ENCODE measurements at regions not wholly inside any gene's neighbourhood (a gene's known extent, or its start where the extent isn't known, plus 50 kb on each side); places are given as distances from the start of the nearest gene placed in this dataset.

GRCh38 chr5:17050236-17050635, 114.1 kb upstream of the MYO10 start:
- 97% methylated on average over 3 of the region's 3 CpGs for WGBS (ENCODE audit: insufficient coverage)
- H3K27ac Mint-ChIP-seq = no peak overlapping the region
- H3K36me3 ChIP-seq (replicated peaks in 1 of 2; ENCODE audit: control extremely low read depth in 1 of 2, control insufficient read depth in 1 of 2, extremely low read depth in 1 of 2, insufficient read depth in 2 of 2, low read length in 1 of 2) = no peaks in the 10 kb centered on the region
- POLR2A ChIA-PET = no interaction called here
- no peak overlapping the region for H3K4me3 ChIP-seq (ENCODE audit: control extremely low read depth in 1 of 5, extremely low read depth in 1 of 5, insufficient read depth in 1 of 5, low read depth in 2 of 5, low read length in 4 of 5)
- peaks cover 0 to 3% (median 0%) of the 10 kb centered on the region in 3 donors for H3K9me3 ChIP-seq (ENCODE audit: control extremely low read depth in 1 of 3, control insufficient read depth in 2 of 3, insufficient read depth in 1 of 3, low read length in 2 of 3)
- H3K4me1 ChIP-seq (ENCODE audit: control insufficient read depth in 2 of 2, insufficient read depth in 2 of 2, low read length in 2 of 2) = no peaks in the 10 kb centered on the region
- CTCF ChIA-PET = no interaction called here
- no peak overlapping the region for H3K4me3 Mint-ChIP-seq
- TF ChIP-seq EZH2 (IDR thresholded peaks at IDR 0.05; ENCODE audit: borderline replicate concordance, insufficient read depth, low read depth, low read length, poor library complexity, severe bottlenecking) (no peak), CTCF (IDR thresholded peaks at IDR 0.05) (no peak)
- no peaks in the 10 kb centered on the region for H3K9me3 Mint-ChIP-seq (ENCODE audit: insufficient read depth)
- H3K27ac ChIP-seq (ENCODE audit: low read length in 2 of 2) = no peak overlapping the region
- H3K27me3 Mint-ChIP-seq = no peaks in the 10 kb centered on the region
- DNase-seq = no peak
- H3K79me2 ChIP-seq (ENCODE audit: control insufficient read depth, insufficient read depth, low read length) = no peaks in the 10 kb centered on the region
- ATAC-seq (ENCODE audit: low read depth) = no peak
- H2AFZ ChIP-seq (ENCODE audit: insufficient read depth, low read depth, low read length, poor library complexity, severe bottlenecking) = no peak overlapping the region
- H4K20me1 ChIP-seq (ENCODE audit: control insufficient read depth, insufficient read depth, low read length, poor library complexity, severe bottlenecking) = no peaks in the 10 kb centered on the region
- no peak overlapping the region for H3K9ac ChIP-seq (ENCODE audit: low read length)
- intact Hi-C loops (cut with micrococcal nuclease) = no loop called here
- no peaks in the 10 kb centered on the region for H3K27me3 ChIP-seq (replicated peaks in 1 of 4; ENCODE audit: control extremely low read depth in 1 of 4, control insufficient read depth in 3 of 4, insufficient read depth in 4 of 4, low read length in 3 of 4)
- no peaks in the 10 kb centered on the region for H3K4me1 Mint-ChIP-seq
- H3K4me2 ChIP-seq (replicated peaks; ENCODE audit: low read depth, low read length, poor library complexity, severe bottlenecking) = no peak overlapping the region

DNA sequence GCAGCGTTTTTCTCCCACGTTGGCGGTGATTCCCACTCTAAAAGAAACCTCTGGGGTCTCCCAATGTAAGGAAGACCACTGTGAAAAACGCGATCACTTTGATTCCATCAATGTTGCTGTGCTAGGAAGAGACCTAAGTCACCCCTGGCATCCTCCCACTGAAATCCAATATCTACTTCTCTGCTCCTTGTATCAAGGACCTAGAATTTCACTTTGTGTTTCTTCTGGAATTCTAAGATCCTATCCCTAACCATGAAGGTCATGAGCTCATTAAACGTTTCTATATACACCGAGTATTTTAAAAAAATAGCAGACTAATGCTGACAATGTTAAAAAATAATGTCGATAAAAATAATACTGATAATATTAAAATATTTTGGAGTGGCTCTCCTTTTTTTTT, 118.8 kb upstream of the MYO10 start:
- Histone ChIP-seq H3K4me2 (replicated peaks; ENCODE audit: low read depth, low read length, poor library complexity, severe bottlenecking) (no peak overlapping the region), H3K4me1 (ENCODE audit: control insufficient read depth in 2 of 2, insufficient read depth in 2 of 2, low read length in 2 of 2) (no peaks in the 10 kb centered on the region), H3K36me3 (replicated peaks in 1 of 2; ENCODE audit: control extremely low read depth in 1 of 2, control insufficient read depth in 1 of 2, extremely low read depth in 1 of 2, insufficient read depth in 2 of 2, low read length in 1 of 2) (no peaks in the 10 kb centered on the region), H3K4me3 (ENCODE audit: control extremely low read depth in 1 of 5, extremely low read depth in 1 of 5, insufficient read depth in 1 of 5, low read depth in 2 of 5, low read length in 4 of 5) (no peak overlapping the region), H3K9me3 (ENCODE audit: control extremely low read depth in 1 of 3, control insufficient read depth in 2 of 3, insufficient read depth in 1 of 3, low read length in 2 of 3) (no peaks in the 10 kb centered on the region), H3K79me2 (ENCODE audit: control insufficient read depth, insufficient read depth, low read length) (no peaks in the 10 kb centered on the region), H3K9ac (ENCODE audit: low read length) (no peak overlapping the region), H3K27ac (ENCODE audit: low read length in 2 of 2) (no peak overlapping the region), H4K20me1 (ENCODE audit: control insufficient read depth, insufficient read depth, low read length, poor library complexity, severe bottlenecking) (no peaks in the 10 kb centered on the region), H2AFZ (ENCODE audit: insufficient read depth, low read depth, low read length, poor library complexity, severe bottlenecking) (no peak overlapping the region), H3K27me3 (replicated peaks in 1 of 4; ENCODE audit: control extremely low read depth in 1 of 4, control insufficient read depth in 3 of 4, insufficient read depth in 4 of 4, low read length in 3 of 4) (no peaks in the 10 kb centered on the region)
- WGBS (ENCODE audit: insufficient coverage) = 82% methylated on average over 5 of the region's 8 CpGs
- Mint-ChIP-seq H3K27me3 (no peaks in the 10 kb centered on the region), H3K4me3 (no peak overlapping the region), H3K4me1 (no peaks in the 10 kb centered on the region), H3K9me3 (ENCODE audit: insufficient read depth) (no peaks in the 10 kb centered on the region), H3K27ac (no peak overlapping the region)
- TF ChIP-seq CTCF (IDR thresholded peaks at IDR 0.05) (no peak), EZH2 (IDR thresholded peaks at IDR 0.05; ENCODE audit: borderline replicate concordance, insufficient read depth, low read depth, low read length, poor library complexity, severe bottlenecking) (no peak)
- ATAC-seq (ENCODE audit: low read depth) (no peak), DNase-seq (no peak)
- CTCF ChIA-PET = interaction anchor here (1.0 kb wide), 1 partner anchor 130 kb away, joined by 5 read pairs; no protein-coding TSS in a partner anchor
- intact Hi-C loops (cut with micrococcal nuclease) = no loop called here
- POLR2A ChIA-PET = no interaction called here
